DND-41 (cell line): ENCODE measurements at regions not wholly inside any gene's neighbourhood (a gene's known extent, or its start where the extent isn't known, plus 50 kb on each side); places are given as distances from the start of the nearest gene placed in this dataset.

Experiments used
- ATAC-seq: fragments of 200-7000 bp; cut with Tn5 transposase; 3 replicates; pipeline ENCODE4 v1.9.1; 2021; ENCODE audit warnings: low read depth; ENCODE audit not compliant: insufficient read depth
- DNase-seq: peaks from one replicate; pipeline ENCODE4 v3.0.0-alpha.2; 2020
- H2AFZ ChIP-seq: 2 replicates; pipeline ENCODE4 v1.6.0; 2012; ENCODE audit warnings: low read depth, low read length
- H3K27ac ChIP-seq: 2 replicates; pipeline ENCODE4 v1.5.1; 2012; ENCODE audit warnings: low read length, inconsistent platforms
- H3K27me3 ChIP-seq: fragments of 200-600 bp; sonication (generic); 2 replicates; pipeline ENCODE4 v1.6.0; 2012; ENCODE audit warnings: low read length, mild to moderate bottlenecking, inconsistent platforms; ENCODE audit not compliant: insufficient read depth, poor library complexity
- H3K36me3 ChIP-seq: 2 replicates; pipeline ENCODE4 v1.5.1; 2012; ENCODE audit warnings: low read length, inconsistent platforms; ENCODE audit not compliant: insufficient read depth
- H3K4me1 ChIP-seq: 2 replicates; pipeline ENCODE4 v1.5.1; 2012; ENCODE audit warnings: mild to moderate bottlenecking, low read length; ENCODE audit not compliant: insufficient read depth
- H3K4me2 ChIP-seq: 2 replicates; pipeline ENCODE4 v1.6.0; 2012; ENCODE audit warnings: mild to moderate bottlenecking, moderate library complexity, low read length, inconsistent platforms; ENCODE audit not compliant: insufficient read depth
- H3K4me3 ChIP-seq, 2 experiments: fragments of 200-600 bp in 1 of 2; shearing (Covaris generic) in 1 of 2; 2 replicates each; pipeline ENCODE4 v1.5.1; 2012 to 2016; ENCODE audit warnings: inconsistent platforms in 2 of 2, low read length in 2 of 2, mild to moderate bottlenecking in 2 of 2, low read depth in 1 of 2, moderate library complexity in 1 of 2
- H3K79me2 ChIP-seq: 2 replicates; pipeline ENCODE4 v1.6.0; 2012; ENCODE audit warnings: low read length, inconsistent platforms; ENCODE audit not compliant: insufficient read depth
- H3K9ac ChIP-seq: 2 replicates; pipeline ENCODE4 v1.6.0; 2012; ENCODE audit warnings: low read depth, mild to moderate bottlenecking, inconsistent platforms, low read length, moderate library complexity
- H3K9me3 ChIP-seq: 2 replicates; pipeline ENCODE4 v1.5.1; 2012; ENCODE audit warnings: low read length, moderate library complexity, mild to moderate bottlenecking, inconsistent platforms; ENCODE audit not compliant: insufficient read depth, severe bottlenecking
- H4K20me1 ChIP-seq: 2 replicates; pipeline ENCODE4 v1.6.0; 2012; ENCODE audit warnings: low read length; ENCODE audit not compliant: insufficient read depth
- CTCF ChIP-seq: IDR thresholded peaks from 2 replicates; pipeline ENCODE4 v1.5.1; 2012; ENCODE audit warnings: borderline replicate concordance, low read length, moderate library complexity, mild to moderate bottlenecking; ENCODE audit not compliant: poor library complexity, severe bottlenecking; ENCODE audit errors: extremely low read depth
- EZH2 ChIP-seq: IDR thresholded peaks from 3 replicates; pipeline ENCODE4 v1.6.1; 2012; ENCODE audit warnings: borderline replicate concordance, low read depth, mild to moderate bottlenecking, moderate library complexity, low read length, inconsistent platforms; ENCODE audit not compliant: severe bottlenecking

- ATAC-seq (no peak), DNase-seq (no peak)
- Histone ChIP-seq H3K9ac (no peak overlapping the region), H3K9me3 (no peaks in the 10 kb centered on the region), H3K4me1 (no peaks in the 10 kb centered on the region), H3K4me3 (no peak overlapping the region), H4K20me1 (no peaks in the 10 kb centered on the region), H3K79me2 (no peaks in the 10 kb centered on the region), H3K36me3 (no peaks in the 10 kb centered on the region), H3K27ac (no peak overlapping the region), H2AFZ (no peak overlapping the region), H3K4me2 (no peak overlapping the region), H3K27me3 (no peaks in the 10 kb centered on the region)
- TF ChIP-seq EZH2, result no peak
- no peak for TF ChIP-seq CTCF
These were observed 58.6 kb upstream of the OSR1 start for GRCh38 chr2:19416784-19417684.

- Histone ChIP-seq H3K9me3 (no peaks in the 10 kb centered on the region), H3K4me1 (no peaks in the 10 kb centered on the region), H3K36me3 (no peaks in the 10 kb centered on the region), H3K4me2 (no peak overlapping the region), H3K79me2 (no peaks in the 10 kb centered on the region), H3K4me3 (no peak overlapping the region), H4K20me1 (no peaks in the 10 kb centered on the region), H3K27me3 (no peaks in the 10 kb centered on the region), H2AFZ (no peak overlapping the region), H3K27ac (no peak overlapping the region), H3K9ac (no peak overlapping the region)
- no peak for ATAC-seq
- DNase-seq, result no peak
- no peak for TF ChIP-seq CTCF
- TF ChIP-seq EZH2, result no peak
These were observed 57.7 kb upstream of the OSR1 start for GRCh38 chr2:19416083-19416482.

- Histone ChIP-seq H4K20me1 (no peaks in the 10 kb centered on the region), H3K4me3 (no peak overlapping the region), H3K27ac (no peak overlapping the region), H3K36me3 (no peaks in the 10 kb centered on the region), H2AFZ (no peak overlapping the region), H3K4me2 (no peak overlapping the region), H3K4me1 (no peaks in the 10 kb centered on the region), H3K9ac (no peak overlapping the region), H3K27me3 (no peaks in the 10 kb centered on the region), H3K79me2 (no peaks in the 10 kb centered on the region), H3K9me3 (no peaks in the 10 kb centered on the region)
- ATAC-seq (no peak), DNase-seq (no peak)
- TF ChIP-seq CTCF (no peak), EZH2 (no peak)
These were observed 50.6 kb upstream of the OSR1 start for GRCh38 chr2:19409046-19409445.
